Smooth muscle cell (in vitro differentiated cells): ENCODE measurements at regions not wholly inside any gene's neighbourhood (a gene's known extent, or its start where the extent isn't known, plus 50 kb on each side); places are given as distances from the start of the nearest gene placed in this dataset.
"Not testable (repeated sequence)": the region's sequence is repeated elsewhere in the genome, so short reads cannot be mapped to it uniquely, and the experiment has no call there.

Source experiments
- DNase-seq: peaks from one replicate; lab custom pipeline; 2025; ENCODE audit not compliant: unreplicated experiment; lab: John Stamatoyannopoulos, UW
- H2AFZ ChIP-seq: fragments of 200-600 bp; sonication (generic); 2 replicates; pipeline ENCODE4 v1.6.0; 2016; ENCODE audit warnings: antibody characterized with exemption, low read depth, mild to moderate bottlenecking
- H3F3A ChIP-seq: fragments of 200-600 bp; sonication (generic); 2 replicates; pipeline ENCODE4 v1.6.0; 2017; ENCODE audit warnings: antibody characterized with exemption, low read depth
- H3K27ac ChIP-seq: fragments of 200-600 bp; sonication (generic); 2 replicates; pipeline ENCODE4 v1.5.1; 2016; ENCODE audit warnings: low read depth, mild to moderate bottlenecking
- H3K27me3 ChIP-seq: fragments of 200-600 bp; sonication (generic); 2 replicates; pipeline ENCODE4 v1.6.1; 2016; ENCODE audit warnings: low read depth, mild to moderate bottlenecking
- H3K36me3 ChIP-seq: fragments of 200-600 bp; sonication (generic); 2 replicates; pipeline ENCODE4 v1.5.1; 2016; ENCODE audit warnings: low read depth
- H3K4me1 ChIP-seq: fragments of 200-600 bp; sonication (generic); 2 replicates; pipeline ENCODE4 v1.5.1; 2016; ENCODE audit warnings: low read depth
- H3K4me2 ChIP-seq: fragments of 200-600 bp; sonication (generic); 2 replicates; pipeline ENCODE4 v1.6.0; 2016; ENCODE audit warnings: mild to moderate bottlenecking
- H3K4me3 ChIP-seq: fragments of 200-600 bp; sonication (generic); 2 replicates; pipeline ENCODE4 v1.5.1; 2016; ENCODE audit warnings: mild to moderate bottlenecking
- H3K79me2 ChIP-seq: fragments of 200-600 bp; sonication (generic); 2 replicates; pipeline ENCODE4 v1.6.0; 2016; ENCODE audit warnings: low read depth, mild to moderate bottlenecking
- H3K9ac ChIP-seq: fragments of 200-600 bp; sonication (generic); 2 replicates; pipeline ENCODE4 v1.6.0; 2016; ENCODE audit warnings: low read depth
- H3K9me3 ChIP-seq: fragments of 200-600 bp; sonication (generic); replicated peaks from 2 replicates; pipeline ENCODE4 v1.5.1; 2016; ENCODE audit warnings: low read depth
- H4K20me1 ChIP-seq: fragments of 200-600 bp; sonication (generic); 2 replicates; pipeline ENCODE4 v1.6.0; 2016; ENCODE audit warnings: low read depth
- CTCF ChIP-seq: fragments of 200-600 bp; sonication (generic); IDR thresholded peaks from 2 replicates; pipeline ENCODE4 v1.5.1; 2017; ENCODE audit warnings: borderline replicate concordance, mild to moderate bottlenecking, antibody characterized with exemption; ENCODE audit not compliant: insufficient read depth, poor library complexity, severe bottlenecking
- WGBS: methylation state at CpG from one replicate; pipeline ENCODE4 v1.1.7; 2016; ENCODE audit warnings: low lambda C conversion rate; 5-methylcytosine and 5-hydroxymethylcytosine counted together

GRCh38 chr9:25461416-25461815 is 216.8 kb downstream of the TUSC1 start:
- Histone ChIP-seq H3K4me1 (no peaks in the 10 kb centered on the region), H3K9me3 (no peaks in the 10 kb centered on the region), H3K4me3 (no peak overlapping the region), H4K20me1 (no peaks in the 10 kb centered on the region), H3K36me3 (no peaks in the 10 kb centered on the region), H3K27ac (peak overlapping the region; percentile 44), H3K27me3 (no peaks in the 10 kb centered on the region), H3K79me2 (no peaks in the 10 kb centered on the region), H3K9ac (no peak overlapping the region), H3F3A (no peaks in the 10 kb centered on the region), H2AFZ (no peak overlapping the region), H3K4me2 (no peak overlapping the region)
- TF ChIP-seq CTCF, result no peak
- no peak for DNase-seq

DNA sequence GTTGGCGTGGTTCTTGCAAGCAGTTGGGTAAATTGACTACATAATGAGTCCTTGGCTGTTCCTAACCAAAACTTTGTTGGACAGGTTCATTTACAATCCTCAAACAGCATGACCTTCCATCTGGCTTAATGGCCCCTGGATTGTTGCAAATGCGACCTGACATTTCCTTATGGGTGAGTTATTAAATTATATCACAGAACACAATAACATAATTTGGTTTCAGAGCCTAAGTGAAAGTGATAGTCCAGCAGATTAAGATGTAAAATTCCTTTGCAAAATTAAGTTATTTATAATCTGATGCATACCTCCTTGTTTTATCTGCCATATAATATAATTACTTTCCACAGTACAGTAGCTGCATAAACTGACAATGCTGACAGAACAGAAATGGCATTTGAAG is 224.4 kb downstream of the TUSC1 start:
- Histone ChIP-seq H3K4me2 (no peak overlapping the region), H2AFZ (no peak overlapping the region), H3K9me3 (no peaks in the 10 kb centered on the region), H3K9ac (no peak overlapping the region), H3K36me3 (no peaks in the 10 kb centered on the region), H4K20me1 (no peaks in the 10 kb centered on the region), H3F3A (no peaks in the 10 kb centered on the region), H3K4me1 (no peaks in the 10 kb centered on the region), H3K27ac (no peak overlapping the region), H3K4me3 (no peak overlapping the region), H3K27me3 (no peaks in the 10 kb centered on the region), H3K79me2 (no peaks in the 10 kb centered on the region)
- no peak for TF ChIP-seq CTCF
- DNase-seq, result no peak
- 94% methylated on average over 2 of the region's 2 CpGs for WGBS

DNA sequence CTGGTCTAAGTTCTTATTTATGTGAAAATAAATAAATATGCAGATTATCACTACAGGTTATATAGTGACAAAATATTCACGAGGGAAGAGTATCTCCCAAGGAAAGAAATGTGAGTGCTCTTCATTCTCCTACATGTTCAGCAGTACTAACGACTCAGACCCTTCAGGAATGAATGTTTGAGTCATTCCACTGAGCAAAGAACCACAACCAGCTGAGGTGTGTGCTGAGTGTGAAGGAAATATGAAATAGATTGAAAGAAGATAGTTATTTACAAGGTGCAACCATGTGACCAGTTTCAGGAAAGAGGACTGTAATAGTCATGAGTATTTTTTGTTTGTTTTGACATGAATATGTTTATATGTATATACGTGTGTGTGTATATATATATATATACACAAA is 228.7 kb downstream of the TUSC1 start:
- no peak overlapping the region for H3K4me2 ChIP-seq
- H3K4me3 ChIP-seq, result no peak overlapping the region
- H4K20me1 ChIP-seq, result no peaks in the 10 kb centered on the region
- no peaks in the 10 kb centered on the region for H3K27me3 ChIP-seq
- H3K27ac ChIP-seq, result no peak overlapping the region
- H3K4me1 ChIP-seq, result no peaks in the 10 kb centered on the region
- no peak overlapping the region for H3K9ac ChIP-seq
- no peaks in the 10 kb centered on the region for H3K79me2 ChIP-seq
- no peak for TF ChIP-seq CTCF
- no peaks in the 10 kb centered on the region for H3K9me3 ChIP-seq
- H2AFZ ChIP-seq, result no peak overlapping the region
- H3F3A ChIP-seq, result no peaks in the 10 kb centered on the region
- no peaks in the 10 kb centered on the region for H3K36me3 ChIP-seq
- 68% methylated on average over 3 of the region's 3 CpGs for WGBS
- no peak for DNase-seq

GRCh38 chr9:25445721-25446120 is 232.5 kb downstream of the TUSC1 start:
- H3K9ac ChIP-seq, H3K4me1 ChIP-seq, H3K9me3 ChIP-seq, H3K4me2 ChIP-seq, DNase-seq, H3F3A ChIP-seq, H3K79me2 ChIP-seq, H4K20me1 ChIP-seq, H3K4me3 ChIP-seq, H3K27ac ChIP-seq, H3K36me3 ChIP-seq, H2AFZ ChIP-seq, H3K27me3 ChIP-seq: not testable (repeated sequence)
- WGBS, result 97% methylated on average over 13 of the region's 13 CpGs
